Right atrium auricular region (tissue), 2 donors: ENCODE measurements at regions not wholly inside any gene's neighbourhood (a gene's known extent, or its start where the extent isn't known, plus 50 kb on each side); places are given as distances from the start of the nearest gene placed in this dataset.

Source experiments
- DNase-seq: peaks from one replicate; pipeline ENCODE4 v3.0.0-alpha.2; 2019; ENCODE audit warnings: low spot score
- H3K27ac ChIP-seq, 2 donors: fragments of 200-600 bp; sonication (generic); 1 replicate in 1 of 2; 2 replicates in 1 of 2; pipeline ENCODE4 v1.5.1; 2016 to 2019
- H3K27me3 ChIP-seq, 2 donors: fragments of 200-600 bp; sonication (generic); one replicate each; pipeline versions ENCODE4 v1.5.1 to v1.6.0; 2017 to 2019
- H3K36me3 ChIP-seq: fragments of 200-600 bp; sonication (generic); one replicate; pipeline ENCODE4 v1.5.1; 2016
- H3K4me1 ChIP-seq, 2 donors: fragments of 200-600 bp; sonication (generic); one replicate each; pipeline versions ENCODE4 v1.5.1 to v1.6.0; 2017 to 2019
- H3K4me3 ChIP-seq, 2 donors: fragments of 200-600 bp; sonication (generic); 1 replicate in 1 of 2; 2 replicates in 1 of 2; pipeline ENCODE4 v1.5.1; 2017 to 2019; ENCODE audit warnings: mild to moderate bottlenecking in 1 of 2, moderate library complexity in 1 of 2
- H3K9me3 ChIP-seq, 2 donors: fragments of 200-600 bp; sonication (generic); one replicate each; pipeline ENCODE4 v1.5.1; 2019
- TF ChIP-seq, protein P1 (sequence below), 2 donors: fragments of 200-600 bp; sonication (generic); IDR thresholded peaks; one replicate each; pipeline ENCODE4 v1.5.1; 2019; ENCODE audit warnings: antibody characterized with exemption in 2 of 2

DNA sequence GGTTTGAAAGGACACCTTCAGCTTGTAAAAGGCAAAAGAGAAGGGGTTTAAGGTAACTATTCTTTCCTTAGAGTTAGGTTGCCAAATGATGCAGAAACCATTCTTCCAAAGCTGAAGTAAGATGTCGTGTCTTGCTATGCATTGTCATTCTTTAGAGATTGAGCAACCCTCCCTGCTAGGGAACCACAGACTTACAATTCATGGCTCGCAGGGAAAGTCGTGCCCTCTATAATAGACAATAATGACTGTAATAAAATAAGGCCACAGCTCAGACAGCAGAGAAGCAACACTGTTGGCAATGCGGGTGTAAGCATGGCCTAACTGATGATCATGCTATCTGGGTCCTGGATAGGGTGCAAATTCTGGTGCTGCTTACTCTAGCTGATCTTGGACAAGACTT is 129.6 kb upstream of the CDH13 start:
- no peaks in the 10 kb centered on the region for H3K36me3 ChIP-seq
- TF ChIP-seq, protein P1, sequence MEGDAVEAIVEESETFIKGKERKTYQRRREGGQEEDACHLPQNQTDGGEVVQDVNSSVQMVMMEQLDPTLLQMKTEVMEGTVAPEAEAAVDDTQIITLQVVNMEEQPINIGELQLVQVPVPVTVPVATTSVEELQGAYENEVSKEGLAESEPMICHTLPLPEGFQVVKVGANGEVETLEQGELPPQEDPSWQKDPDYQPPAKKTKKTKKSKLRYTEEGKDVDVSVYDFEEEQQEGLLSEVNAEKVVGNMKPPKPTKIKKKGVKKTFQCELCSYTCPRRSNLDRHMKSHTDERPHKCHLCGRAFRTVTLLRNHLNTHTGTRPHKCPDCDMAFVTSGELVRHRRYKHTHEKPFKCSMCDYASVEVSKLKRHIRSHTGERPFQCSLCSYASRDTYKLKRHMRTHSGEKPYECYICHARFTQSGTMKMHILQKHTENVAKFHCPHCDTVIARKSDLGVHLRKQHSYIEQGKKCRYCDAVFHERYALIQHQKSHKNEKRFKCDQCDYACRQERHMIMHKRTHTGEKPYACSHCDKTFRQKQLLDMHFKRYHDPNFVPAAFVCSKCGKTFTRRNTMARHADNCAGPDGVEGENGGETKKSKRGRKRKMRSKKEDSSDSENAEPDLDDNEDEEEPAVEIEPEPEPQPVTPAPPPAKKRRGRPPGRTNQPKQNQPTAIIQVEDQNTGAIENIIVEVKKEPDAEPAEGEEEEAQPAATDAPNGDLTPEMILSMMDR (IDR thresholded peaks at IDR 0.05), result no peak
- H3K27ac ChIP-seq, result no peak overlapping the region
- H3K27me3 ChIP-seq, result no peaks in the 10 kb centered on the region
- H3K9me3 ChIP-seq, result no peaks in the 10 kb centered on the region
- no peak for DNase-seq
- H3K4me1 ChIP-seq, result no peaks in the 10 kb centered on the region
- H3K4me3 ChIP-seq, result no peak overlapping the region

GRCh38 chr16:82488460-82488859 is 138.3 kb upstream of the CDH13 start:
- no peaks in the 10 kb centered on the region for H3K36me3 ChIP-seq
- H3K27ac ChIP-seq, result no peak overlapping the region
- no peaks in the 10 kb centered on the region for H3K27me3 ChIP-seq
- H3K4me1 ChIP-seq, result no peaks in the 10 kb centered on the region
- TF ChIP-seq, protein P1 (IDR thresholded peaks at IDR 0.05), result no peak
- no peak overlapping the region for H3K4me3 ChIP-seq
- no peaks in the 10 kb centered on the region for H3K9me3 ChIP-seq
- DNase-seq, result no peak

DNA sequence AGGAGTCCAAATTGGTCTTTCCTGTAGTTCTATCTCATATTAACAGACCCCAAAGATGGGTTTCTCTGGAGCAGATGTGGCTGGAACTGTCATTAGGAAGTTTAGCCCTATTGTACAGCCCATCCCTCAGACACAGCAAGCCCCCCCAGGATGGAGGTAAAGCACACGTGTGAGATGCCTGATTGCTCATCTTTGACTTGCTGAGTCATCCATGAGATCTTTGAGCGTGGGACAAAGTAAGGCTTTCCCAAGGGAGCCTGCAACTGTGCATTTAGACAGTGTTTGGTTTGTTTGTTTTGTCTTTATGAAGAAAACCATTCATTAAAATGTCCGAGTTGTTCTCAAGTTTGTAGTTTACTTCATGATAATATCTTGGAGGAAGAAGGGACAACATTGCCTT is 145.3 kb upstream of the CDH13 start:
- Histone ChIP-seq H3K4me3 (no peak overlapping the region), H3K4me1 (no peaks in the 10 kb centered on the region)
- no peak for DNase-seq

GRCh38 chr16:82476786-82477185 is 150.0 kb upstream of the CDH13 start:
- no peak for DNase-seq
- no peaks in the 10 kb centered on the region for H3K9me3 ChIP-seq
- H3K27me3 ChIP-seq, result no peaks in the 10 kb centered on the region
- H3K36me3 ChIP-seq, result no peaks in the 10 kb centered on the region
- no peak overlapping the region for H3K27ac ChIP-seq
- H3K4me3 ChIP-seq, result no peak overlapping the region
- no peaks in the 10 kb centered on the region for H3K4me1 ChIP-seq
- TF ChIP-seq, protein P1 (IDR thresholded peaks at IDR 0.05), result no peak

More for the DNA sequence above, 145.3 kb upstream of the CDH13 start:
- TF ChIP-seq, protein P1 (IDR thresholded peaks at IDR 0.05), result no peak
- Histone ChIP-seq H3K9me3 (no peaks in the 10 kb centered on the region), H3K27me3 (no peaks in the 10 kb centered on the region), H3K36me3 (no peaks in the 10 kb centered on the region), H3K27ac (no peak overlapping the region)

DNA sequence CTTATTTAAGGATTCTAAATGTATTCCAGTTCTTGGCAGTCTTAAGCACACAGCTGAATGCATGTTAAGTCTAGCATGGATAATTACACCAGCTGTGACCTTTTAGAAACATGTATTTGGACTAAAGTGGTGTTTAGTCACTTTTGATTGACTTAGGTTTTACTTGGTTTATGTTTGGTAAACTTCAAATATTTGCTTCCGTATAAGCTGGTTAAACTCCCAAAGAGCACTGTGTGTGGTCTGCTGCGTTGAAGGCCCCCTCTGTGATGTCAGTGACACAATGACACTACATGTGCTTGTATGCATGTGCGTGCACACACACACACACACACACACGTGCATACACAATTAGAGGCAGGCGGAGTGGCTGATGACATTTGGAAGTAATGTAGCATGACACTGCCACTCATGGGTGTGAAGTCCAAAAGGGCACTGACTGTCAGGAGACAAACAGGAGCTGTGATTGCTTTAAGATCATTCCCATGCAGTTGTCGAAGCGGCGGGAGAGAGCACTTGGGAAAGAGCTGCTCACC is 156.1 kb upstream of the CDH13 start:
- H3K27me3 ChIP-seq, result no peaks in the 10 kb centered on the region
- no peak for DNase-seq
- no peaks in the 10 kb centered on the region for H3K36me3 ChIP-seq
- no peaks in the 10 kb centered on the region for H3K4me1 ChIP-seq
- no peak overlapping the region for H3K27ac ChIP-seq
- TF ChIP-seq, protein P1 (IDR thresholded peaks at IDR 0.05), result no peak
- no peaks in the 10 kb centered on the region for H3K9me3 ChIP-seq
- no peak overlapping the region for H3K4me3 ChIP-seq

GRCh38 chr16:82470016-82470415 is 156.8 kb upstream of the CDH13 start:
- no peaks in the 10 kb centered on the region for H3K9me3 ChIP-seq
- no peak for DNase-seq
- H3K27ac ChIP-seq, result no peak overlapping the region
- no peaks in the 10 kb centered on the region for H3K4me1 ChIP-seq
- no peaks in the 10 kb centered on the region for H3K36me3 ChIP-seq
- no peaks in the 10 kb centered on the region for H3K27me3 ChIP-seq
- TF ChIP-seq, protein P1 (IDR thresholded peaks at IDR 0.05), result no peak
- H3K4me3 ChIP-seq, result no peak overlapping the region
